HL-60/S4 treated with phorbol 12-myristate 13-acetate at 8.2 ng/mL for 4 days and 3 days (cell line): ENCODE measurements at regions not wholly inside any gene's neighbourhood (a gene's known extent, or its start where the extent isn't known, plus 50 kb on each side); places are given as distances from the start of the nearest gene placed in this dataset.
"Not testable (repeated sequence)": the region's sequence is repeated elsewhere in the genome, so short reads cannot be mapped to it uniquely, and the experiment has no call there.

Experiments
- in situ Hi-C: fragments of 300-500 bp; cut with MboI; formaldehyde crosslinking; loops from 2 replicates; pipeline ENCODE4 v1.15.0; 2022; ENCODE audit warnings: low sequenced_read_pairs

DNA sequence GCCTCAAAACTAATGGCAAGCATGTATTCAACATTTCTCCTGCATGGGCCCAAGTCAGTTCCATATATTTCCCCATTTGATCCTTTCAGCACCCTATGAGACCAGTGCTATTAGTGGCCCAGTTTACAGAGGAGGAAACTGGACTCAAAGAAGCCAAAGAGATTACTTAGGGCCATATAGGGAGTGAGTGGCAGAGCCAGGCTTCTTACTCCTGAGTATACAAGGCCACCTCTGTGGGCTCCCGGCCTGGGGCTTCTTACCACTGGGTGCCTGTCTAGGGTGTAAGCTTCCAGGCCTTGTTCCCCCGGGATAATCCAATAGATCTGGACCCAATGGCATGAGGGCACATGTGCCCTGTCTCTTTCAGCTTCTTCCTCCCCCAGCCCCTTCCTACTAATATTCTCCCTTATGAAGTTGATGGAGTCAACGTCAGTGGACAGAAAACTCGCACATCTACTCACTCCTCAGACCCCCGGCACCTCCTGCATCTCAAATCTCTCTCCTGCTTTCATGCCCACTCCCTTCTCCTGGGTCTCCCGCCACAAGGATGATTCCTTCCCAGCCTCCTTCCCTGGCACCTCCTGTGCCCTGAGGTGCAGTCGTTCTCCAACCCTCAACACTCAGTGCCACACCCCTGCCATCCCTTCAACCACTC, 222.6 kb downstream of the ANAPC1 start:
- in situ Hi-C loops = no loop called here

DNA sequence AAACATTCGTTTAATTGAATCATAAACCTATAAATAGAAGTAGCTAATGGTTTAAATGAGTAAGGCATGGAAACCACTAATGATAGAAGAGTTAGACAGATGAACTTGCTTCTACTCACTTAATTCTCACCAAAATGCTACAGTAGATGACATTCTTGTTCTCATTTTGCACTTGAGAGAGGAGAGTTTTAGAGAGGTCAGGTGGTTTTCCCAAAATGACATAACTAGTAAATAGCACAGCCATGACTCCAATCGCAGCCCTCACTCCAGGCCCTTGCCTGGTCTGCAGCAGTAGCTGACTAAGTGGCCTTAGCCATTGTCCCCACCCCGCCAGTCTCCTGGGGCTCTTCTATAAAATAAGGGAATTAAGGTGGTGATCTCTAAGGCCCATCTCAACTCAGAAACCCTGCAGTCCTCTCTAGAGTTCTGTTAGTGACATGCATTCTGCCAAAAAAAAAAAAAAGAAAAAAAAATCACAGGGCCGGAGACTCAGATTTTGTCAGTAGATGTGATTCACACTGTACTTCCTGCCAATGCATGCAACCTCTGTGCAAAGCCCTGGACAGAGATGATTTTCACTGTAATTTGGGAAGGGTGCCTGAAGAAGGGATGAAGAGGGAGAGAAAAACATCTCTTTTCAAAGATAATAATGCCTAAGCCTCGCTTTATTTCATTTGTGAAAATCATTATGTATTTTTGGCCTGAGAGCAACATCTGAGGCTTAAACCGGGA, 221.8 kb downstream of the ANAPC1 start:
- in situ Hi-C loops = no loop called here

DNA sequence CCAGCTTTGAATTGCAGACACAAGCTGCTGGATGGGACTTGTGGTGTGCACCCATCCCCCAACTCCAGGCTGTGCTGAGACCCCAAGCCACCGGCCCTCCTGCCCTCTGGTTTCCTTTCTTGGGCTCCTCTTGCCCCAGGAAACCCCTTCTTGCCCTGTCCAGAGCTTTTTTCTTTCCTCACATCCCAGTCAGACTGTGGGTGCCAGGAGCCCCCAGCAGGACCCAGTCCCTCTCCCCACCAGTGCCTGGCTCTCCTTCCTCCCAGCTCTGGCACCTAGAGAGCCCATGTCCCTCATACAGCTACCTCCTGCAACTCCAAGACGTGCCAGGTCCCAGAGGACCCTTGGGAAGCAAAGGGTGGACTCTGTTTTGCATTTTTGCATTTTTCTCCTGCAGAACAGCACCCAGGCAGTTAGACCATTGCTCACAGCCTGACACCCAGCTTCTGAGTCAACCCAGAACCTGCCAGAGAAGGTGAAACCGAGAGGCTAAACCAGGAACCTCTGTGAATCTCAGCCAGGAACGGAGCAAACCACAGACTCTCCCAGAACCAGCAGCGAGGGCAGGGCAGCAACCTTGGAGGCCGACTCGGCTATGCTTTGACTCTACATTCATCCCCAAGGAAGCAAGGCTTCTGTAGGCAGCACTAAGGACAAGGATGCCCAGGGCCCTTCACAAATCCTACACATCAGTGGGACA, 221.1 kb downstream of the ANAPC1 start:
- in situ Hi-C loops = no loop called here

DNA sequence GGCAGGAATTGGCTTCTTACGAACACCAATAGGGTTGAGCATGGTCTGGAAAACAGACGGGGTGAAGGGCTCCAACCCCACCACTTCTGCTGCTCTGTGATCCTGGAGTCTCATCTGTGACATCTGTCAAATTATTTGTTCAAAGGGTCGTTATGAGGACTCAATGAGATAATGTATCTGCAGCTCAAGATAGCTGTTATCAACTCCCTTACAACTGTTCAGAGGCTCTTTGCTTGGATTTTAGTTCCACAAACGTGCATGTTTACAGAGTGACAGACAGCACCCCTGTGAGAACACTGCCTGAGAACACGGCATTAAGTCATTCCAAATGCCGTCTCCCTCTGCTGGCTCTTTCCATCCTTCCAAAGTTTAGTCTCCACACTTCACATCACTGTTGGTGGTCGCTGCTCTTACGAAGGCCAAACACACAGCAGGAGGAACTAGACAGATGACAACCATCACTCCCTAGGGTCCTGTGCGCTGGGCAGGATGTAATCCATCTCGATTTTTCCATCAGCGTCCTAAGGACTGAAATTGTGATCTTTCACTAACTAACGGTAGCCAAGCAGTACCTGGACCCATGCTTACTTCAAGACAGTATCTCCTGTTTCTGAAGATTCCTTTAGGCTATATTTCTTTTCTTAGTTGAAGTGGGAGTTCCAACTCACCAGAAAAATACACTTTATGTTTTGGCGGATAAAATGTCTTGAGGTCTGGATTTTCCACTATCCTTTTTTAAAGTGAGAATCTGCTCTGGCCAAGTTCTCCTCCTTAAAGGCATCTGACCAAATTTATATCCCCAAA, 220.3 kb downstream of the ANAPC1 start:
- in situ Hi-C loops = no loop called here

DNA sequence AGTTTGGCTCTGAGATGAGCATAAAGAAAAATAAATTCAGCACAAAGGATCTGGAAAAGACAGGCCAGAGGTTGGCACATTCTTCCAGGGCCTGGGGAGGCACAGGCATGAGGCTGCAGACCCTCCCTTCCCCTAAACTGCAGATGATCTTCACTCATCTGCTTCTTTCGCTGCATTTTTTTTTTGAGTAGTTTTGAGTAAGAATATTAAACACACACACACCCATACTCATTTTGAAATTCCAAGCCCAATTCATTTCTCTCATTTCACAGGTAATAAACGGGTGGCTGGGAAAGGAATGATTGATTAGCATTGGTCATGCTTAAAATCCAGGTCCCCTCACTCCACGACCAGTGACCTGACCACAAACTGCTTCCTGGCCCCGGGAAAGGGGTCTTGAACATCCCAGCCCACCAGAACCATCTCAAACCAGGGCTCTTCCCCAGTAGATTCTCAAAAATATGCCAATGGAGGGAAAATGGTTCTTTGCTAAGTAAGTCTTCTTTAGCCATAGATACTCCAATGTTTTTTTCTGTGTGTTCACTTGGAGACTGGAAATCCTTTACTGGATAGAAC, 219.6 kb downstream of the ANAPC1 start:
- in situ Hi-C loops = no loop called here

DNA sequence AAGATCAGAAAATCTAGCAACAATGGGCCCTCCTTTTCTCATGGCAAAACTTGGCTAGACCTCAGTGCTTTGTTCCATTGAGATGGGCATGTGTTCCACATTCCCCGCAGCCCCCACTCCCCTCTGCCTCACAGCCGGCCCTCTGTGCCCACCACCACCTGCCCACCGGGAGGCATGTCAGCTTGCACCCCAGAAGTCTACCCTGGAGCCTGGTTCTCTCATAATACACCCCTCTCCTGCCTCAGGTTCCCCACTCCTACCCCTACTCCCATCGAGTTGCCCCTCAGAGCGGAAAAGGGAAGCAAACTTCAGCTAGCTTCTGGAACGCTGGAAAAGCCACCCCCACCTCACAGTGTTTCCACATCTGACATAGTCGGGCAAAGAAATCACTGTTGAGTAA, 219.0 kb downstream of the ANAPC1 start:
- in situ Hi-C loops = no loop called here

DNA sequence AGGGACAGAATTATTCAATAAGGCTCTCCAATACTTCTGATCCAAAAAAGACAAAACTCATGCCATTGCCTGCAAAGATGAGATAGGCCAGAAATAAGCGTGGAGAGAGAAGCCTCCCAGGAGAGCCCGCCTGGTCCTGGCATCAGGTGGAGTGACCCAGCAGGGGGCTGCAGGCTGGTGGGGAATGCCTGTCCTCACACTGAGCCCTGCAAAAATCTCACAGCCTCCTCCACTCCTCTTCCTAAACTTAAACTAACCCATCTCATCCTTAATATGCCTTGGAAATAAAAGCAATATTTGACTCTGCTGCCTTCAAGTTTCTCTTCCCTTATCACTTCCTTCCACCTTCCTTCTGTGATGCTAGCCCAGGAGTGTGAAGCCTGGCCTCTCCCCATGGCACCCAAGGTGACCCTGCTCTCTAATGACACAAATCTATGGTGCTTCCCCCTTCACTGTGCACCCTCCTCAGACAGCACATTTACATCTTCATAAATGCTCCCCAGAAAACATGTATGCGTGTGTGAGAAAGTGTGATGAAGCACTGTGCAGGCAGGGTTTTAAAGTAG, 218.4 kb downstream of the ANAPC1 start:
- in situ Hi-C loops = no loop called here

DNA sequence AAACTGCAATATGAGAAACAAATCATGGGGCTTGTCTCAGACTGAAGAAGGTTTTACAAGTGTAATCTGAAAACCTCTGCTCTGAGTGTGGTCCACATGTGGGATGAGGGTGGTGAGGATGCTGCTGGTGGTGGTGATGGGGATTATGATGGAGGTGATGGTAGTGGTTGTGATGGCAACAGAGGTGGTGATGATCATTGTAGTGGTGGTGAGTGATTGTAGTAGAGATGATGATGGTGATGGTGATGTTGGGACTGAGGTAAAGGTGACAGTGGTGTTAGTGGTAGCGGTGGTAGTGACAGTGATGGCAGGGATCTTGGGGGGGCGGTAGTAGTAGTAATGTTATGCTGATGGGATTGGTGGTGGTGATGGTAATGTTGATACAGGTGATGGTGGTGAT, 217.8 kb downstream of the ANAPC1 start:
- in situ Hi-C loops = no loop called here

DNA sequence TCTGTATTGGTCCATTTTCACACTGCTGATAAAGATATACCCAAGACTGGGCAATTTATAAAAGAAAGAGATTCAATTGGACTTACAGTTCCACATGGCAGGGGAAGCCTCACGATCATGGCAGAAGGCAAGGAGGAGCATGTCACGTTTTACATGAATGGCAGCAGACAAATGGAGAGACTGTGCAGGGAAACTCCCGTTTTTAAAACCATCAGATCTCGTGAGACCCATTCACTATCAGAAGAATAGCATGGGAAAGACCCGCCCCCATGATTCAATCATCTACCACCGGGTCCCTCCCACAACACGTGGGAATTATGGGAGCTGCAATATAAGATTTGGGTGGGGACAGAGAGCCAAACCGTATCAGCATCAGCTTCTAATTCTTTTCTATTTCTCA, 217.0 kb downstream of the ANAPC1 start:
- in situ Hi-C loops = no loop called here

DNA sequence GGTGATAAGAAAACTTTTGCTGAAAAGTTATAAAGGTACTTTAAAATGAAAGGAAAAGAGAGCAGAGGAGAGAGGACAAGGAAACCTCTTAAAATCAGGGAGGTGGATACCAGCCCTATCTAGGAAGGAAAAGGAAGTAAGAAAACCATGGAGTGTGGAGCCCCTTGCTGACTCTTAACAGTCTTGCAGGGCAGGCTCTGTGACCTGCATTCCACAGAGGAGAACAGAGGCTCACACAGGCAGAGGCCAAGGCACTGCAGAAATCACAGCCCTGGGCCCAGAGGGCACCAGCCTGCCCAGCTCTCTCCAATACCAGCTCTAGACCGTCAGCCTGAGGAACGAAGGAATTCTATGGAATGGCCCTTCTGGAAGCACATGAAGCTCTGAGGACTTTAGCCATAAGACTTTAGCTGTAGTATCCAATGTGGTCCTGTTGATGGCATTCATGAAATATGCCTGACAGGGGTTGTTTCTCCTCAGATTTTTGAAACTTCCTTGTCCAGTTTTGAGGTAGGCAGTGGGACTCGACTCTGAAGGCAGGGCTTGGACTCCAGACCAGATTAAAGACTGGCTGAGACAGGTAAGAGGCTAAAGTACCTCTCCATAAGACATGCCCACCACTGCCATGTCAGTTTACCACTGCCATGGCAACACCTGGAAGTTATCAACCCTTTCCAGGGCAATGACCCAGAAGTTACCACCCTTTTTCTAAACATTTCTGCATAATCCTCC, 216.3 kb downstream of the ANAPC1 start:
- in situ Hi-C loops = no loop called here

DNA sequence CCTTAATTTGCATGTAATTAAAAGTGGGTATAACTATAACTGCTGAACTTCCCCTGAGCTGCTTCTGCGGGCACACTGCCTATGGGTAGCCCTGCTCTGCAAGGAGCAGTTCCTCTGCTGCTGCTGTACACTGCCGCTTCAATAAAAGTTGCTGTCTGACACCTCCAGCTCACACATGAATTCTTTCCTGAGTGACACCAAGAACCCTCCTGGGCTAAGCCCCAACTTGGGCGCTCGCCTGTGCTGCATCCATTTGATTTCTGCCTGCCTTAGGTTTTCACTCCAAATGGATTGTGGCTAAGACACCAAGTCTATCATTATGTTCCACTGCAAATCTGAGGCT, 215.7 kb downstream of the ANAPC1 start:
- in situ Hi-C loops = no loop called here

DNA sequence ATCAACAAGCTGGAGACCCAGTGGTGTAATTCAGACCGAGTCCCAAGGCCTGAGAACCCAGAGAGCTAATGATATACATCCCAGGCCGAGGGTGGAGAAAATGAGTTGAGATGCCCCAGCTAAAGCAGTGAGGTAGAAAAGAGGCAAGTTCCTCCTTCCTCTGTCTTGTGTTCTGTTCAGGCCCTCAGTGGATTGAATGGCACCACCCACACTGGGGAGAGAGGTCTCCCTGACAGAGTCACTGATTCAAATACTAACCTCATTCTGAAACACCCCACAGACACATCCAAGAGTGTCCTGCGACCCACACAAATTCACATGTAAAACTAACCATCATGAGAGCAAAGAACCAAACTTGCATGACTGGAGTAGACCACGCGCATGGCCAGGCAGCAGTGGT, 215.3 kb downstream of the ANAPC1 start:
- in situ Hi-C loops = no loop called here

DNA sequence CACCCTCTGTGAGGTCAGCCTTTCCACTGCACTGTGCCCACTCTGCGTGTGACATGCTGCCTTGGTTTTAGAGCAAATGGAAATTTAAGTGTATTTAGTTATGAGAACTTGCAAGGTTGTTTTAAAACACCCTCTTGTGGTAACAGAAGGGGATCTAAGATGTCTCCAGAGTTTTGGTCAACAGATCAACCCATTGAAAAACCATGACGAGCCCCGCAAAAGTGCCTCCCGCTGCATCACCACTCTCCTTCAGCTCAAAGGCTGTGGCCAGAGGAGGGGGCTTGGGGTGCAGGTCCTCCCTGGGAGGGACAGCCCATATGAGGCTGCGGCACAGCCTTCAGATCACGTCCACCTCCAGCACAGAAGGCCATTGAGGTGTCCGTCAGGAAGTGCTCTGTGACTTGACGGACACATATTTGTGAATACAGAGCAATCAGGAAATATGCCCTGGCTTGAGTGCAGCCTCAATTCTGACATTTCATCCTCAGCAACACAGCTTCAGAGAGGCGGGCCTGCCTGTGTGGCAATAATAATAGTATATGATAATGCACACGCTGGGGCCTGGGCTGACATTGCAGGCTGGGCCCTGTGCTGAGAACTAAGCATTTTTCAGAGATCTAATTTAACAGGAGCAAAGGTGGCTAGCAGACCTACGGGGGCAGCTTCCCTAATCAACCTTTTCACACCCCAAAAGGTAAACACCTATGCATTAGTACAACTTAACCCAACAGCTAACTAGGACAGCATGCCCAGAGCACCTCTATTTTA, 213.9 kb downstream of the ANAPC1 start:
- in situ Hi-C loops = no loop called here

DNA sequence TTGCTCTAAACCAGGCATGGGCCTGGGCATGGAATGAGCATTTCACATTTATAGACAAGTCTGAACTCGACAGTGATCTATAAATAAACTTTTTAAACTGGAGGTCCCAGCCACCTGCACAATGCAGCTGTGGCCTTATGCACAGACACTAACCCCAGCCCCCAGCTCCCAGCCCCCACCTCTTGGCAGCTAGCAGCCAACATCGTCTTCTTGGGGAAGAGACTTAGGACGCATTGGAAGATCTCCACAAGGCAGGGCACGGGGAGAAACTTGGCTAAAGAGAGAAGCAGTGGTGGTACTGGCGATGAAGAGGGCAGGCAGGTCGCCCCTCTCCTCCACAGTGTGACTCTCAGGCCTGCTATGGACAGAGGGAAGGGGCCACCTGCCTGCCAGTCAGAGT, 213.2 kb downstream of the ANAPC1 start:
- in situ Hi-C loops = no loop called here

DNA sequence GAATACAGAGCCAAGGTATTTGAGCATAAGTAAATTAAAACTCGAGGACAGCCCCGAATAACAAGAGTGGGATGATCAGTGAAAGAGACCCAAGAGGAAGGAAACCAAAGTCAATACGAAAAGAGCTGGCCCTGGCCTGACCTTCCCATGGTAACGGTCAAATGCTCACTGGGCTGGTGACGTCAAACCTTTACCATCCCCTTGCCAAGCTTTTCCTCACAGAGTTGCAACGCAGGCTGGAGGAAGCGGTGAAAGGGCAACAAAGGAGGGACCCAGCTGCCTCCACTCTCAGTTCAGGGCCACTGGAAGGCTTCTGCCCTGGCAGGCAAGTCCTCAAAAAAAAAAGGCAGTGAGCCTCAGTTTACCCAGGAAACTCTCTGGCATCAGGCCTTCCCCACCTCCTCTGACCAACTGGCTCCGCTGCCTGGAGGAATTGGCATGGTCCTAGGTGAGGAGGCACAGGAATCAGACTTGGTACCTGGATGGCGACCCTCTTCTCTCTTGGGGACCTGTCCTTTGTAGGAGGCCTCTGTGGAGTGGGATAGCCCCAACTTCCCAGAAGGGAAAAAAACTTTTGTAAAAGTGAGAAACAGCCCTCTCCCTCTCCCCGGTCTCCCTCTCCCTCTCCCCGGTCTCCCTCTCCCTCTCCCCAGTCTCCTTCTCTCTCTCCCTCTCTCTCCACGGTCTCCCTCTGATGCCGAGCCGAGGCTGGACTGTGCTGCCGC, 212.4 kb downstream of the ANAPC1 start:
- in situ Hi-C loops = no loop called here

DNA sequence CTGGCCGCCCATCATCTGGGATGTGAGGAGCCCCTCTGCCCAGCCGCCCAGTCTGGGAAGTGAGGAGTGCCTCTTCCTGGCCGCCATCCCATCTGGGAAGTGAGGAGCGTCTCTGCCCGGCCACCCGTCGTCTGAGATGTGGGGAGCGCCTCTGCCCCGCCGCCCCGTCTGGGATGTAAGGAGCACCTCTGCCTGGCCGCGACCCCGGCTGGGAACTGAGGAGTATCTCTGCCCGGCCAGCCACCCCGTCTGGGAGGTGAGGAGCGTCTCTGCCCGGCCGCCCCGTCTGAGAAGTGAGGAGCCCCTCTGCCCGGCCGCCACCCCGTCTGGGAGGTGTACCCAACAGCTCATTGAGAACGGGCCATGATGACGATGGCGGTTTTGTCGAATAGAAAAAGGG, 211.4 kb downstream of the ANAPC1 start:
- in situ Hi-C loops = not testable (repeated sequence)

DNA sequence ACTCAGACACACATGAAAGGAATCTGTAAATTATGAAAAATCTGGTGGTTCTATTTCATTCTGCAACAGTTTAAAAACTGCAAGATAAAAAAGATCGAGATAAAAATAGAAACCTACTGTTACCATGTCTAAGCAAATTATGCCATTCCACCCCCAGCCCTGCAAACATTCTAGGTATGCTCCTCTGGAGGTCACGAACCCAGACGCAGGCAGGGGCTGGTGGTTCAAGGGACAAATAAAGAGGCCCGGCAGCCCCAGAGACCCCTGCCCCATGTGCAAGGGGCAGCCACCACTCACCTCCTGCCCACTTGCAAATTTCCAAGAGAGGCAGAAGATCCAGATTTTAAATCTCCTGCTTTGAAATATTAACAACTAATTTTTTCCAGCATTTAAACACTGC, 210.5 kb downstream of the ANAPC1 start:
- in situ Hi-C loops = no loop called here

DNA sequence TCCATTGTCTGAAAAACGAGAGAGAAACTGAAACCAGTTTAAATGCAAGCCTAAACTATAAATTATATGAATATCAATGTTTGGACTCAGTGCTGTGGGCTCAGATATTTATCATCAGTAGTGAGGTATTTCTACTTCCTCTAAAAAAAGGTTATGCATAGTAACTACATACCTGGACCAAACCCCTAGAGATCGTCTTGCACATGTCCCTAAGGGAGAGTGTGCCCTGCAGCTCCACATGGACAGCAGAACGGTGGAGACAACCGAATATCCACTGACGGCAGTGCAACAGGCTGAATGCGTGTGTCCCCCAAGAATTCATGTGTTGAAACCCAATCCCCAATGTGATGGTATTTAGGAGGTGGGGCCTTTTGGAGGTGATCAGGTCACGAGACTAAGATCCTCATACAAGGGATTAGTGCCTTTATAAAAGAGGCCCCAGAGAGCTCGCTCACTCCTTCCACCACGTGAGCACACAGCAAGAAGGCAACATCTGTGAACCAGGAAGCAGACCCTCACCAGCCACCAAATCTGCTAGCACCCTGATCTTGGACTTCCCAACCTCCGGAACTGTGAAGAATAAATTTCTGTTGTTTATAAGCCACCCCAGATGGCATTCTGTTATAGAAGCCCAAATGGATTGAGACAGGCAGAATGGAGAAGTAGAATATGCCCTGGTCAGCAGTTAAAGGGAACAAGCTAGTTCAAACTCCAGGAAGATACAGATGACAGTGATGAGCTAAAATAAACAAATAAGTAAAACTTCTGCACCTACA, 208.4 kb downstream of the ANAPC1 start:
- in situ Hi-C loops = loop anchor here (25.0 kb wide), 1 partner anchor 863 kb away; no protein-coding TSS in a partner anchor
